GM21381 (cell line): ENCODE measurements at regions not wholly inside any gene's neighbourhood (a gene's known extent, or its start where the extent isn't known, plus 50 kb on each side); places are given as distances from the start of the nearest gene placed in this dataset.
"Not testable (repeated sequence)": the region's sequence is repeated elsewhere in the genome, so short reads cannot be mapped to it uniquely, and the experiment has no call there.

Experiments used
- ATAC-seq: cut with Tn5 transposase; IDR thresholded peaks from one replicate; pipeline ENCODE4 v1.9.1; 2021; ENCODE audit warnings: mild to moderate bottlenecking, moderate library complexity; ENCODE audit not compliant: unreplicated experiment

DNA sequence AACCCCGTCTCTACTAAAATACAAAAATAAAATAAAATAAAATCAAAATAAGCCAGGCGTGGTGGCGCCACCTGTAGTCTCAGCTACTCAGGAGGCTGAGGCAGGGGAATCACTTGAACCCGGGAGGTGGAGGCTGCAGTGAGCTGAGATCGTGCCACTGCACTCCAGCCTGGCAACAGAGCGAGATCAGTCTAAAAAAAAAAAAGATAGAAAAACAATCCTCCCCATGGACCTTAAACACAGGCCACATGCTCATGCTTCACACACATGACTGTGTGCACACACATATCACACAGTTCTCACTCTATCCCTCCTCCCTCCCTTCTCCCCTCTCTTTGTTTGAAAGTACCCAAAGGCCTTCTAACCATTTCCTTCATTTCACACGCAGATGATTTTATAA lies 667.6 kb downstream of the UQCRFS1 start:
- ATAC-seq: not testable (repeated sequence)

DNA sequence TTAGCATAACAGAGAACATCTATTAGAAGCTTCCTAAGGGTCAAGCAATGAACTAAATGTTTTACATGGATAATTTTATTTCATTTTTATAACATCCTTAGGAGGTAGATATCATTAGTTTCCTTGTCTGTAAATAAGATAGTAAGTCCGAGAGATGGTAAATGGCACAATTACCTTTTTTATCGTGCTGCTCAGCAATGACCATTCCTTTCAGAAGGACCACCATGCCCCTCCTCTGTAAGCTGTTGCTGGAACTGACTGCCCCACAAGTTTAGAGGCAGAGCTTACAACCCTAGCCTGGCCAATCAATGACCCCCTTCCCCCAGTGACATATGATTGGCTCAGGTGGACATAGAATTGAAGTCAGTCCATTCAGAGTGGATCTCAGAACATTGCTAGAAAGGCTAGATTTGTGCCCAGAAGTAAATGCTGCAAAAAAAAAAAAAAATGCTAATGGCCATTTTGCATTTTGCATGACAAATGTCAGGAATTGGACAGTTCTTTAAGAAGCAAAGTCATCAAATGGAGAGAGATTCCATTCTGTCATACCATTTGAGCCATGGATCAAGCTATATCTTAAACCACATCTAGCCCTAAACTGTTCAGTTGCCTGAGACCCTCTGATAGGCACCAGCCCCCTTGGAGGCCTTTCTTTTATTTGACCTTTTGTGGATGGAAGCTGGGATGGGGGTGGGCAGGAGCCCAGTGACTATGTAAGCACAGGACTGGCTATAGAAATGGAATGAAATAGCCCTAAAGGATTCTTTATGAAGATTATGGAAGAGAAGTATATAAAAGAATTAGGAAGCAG lies 668.3 kb downstream of the UQCRFS1 start:
- no peak for ATAC-seq

GRCh38 chr19:28543244-28543776 lies 669.6 kb downstream of the UQCRFS1 start:
- ATAC-seq: no peak

DNA sequence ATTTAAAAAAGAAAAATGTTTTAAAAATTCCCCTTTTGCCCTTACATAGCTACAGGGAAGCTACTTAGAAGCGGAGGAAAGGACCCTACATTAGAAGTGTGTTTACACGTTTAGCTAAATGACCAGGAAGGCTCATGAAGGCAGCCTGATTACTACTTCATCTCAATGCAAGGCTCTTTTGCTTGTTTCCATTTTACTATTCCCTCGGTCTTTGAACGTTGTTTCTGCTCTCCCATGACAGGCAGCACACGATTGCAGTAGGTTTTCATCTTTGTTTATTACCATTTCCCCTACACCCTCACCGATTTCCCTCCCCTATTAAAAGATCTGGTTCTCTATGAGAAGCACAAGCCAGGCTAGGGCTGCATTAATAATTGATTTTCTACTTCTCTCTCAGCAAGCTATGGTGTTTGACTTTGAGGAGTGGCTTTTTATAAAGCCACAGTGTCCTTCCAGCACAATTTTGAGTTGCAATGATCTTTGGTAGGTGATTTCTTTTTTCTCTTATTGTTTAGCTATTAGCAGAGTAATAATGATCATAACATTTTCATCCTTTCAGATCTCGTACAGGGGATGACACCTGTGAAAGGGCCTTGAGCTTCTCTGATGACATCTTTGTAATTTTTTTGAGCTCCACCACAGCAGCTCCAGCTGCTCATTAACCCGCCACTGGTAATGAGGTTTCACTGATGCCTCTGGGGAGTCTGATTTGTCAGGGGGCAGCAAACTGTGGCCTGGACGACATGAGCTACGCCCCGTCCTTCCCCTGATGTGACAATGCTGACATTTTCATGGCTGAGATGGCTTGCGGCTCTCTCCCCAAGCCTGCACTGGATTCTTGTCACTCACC lies 670.3 kb downstream of the UQCRFS1 start:
- ATAC-seq: no peak

- no peak for ATAC-seq
These were observed 671.2 kb downstream of the UQCRFS1 start for GRCh38 chr19:28541602-28542393.

DNA sequence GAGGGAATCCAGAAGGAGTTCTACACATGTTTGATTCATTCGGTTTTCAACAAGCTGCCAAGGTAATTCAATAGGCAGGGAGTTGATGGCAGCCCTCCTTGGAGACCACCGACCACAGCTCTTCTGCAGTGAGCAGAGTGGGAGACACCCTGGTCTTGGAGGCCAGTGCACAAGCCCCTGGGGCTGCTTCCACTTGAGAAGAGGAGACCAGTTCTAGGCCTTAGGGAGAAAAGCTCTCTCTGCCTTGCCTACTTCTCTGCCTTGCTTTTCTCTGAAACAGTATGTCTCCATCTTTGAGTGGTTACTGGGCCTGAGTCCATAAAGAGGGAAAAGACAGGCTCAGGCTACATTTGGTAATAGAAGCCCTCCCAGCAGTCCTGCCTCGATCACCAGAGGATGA lies 671.9 kb downstream of the UQCRFS1 start:
- no peak for ATAC-seq

DNA sequence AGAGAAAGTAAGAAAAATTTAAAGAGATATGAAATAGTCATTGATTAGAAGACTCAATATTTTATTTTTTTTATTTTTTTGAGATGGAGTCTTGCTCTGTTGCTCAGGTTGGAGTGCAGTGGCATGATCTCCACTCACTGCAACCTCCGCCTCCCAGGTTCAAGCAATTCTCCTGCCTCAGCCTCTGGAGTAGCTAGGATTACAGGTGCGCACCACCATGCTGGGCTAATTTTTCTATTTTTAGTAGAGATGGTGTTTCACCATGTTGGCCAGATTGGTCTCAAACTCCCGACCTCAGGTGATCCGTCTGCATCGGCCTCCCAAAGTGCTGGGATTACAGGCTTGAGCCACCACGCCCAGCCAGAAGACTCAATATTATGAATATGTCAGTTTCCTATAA lies 672.6 kb downstream of the UQCRFS1 start:
- not testable (repeated sequence) for ATAC-seq

DNA sequence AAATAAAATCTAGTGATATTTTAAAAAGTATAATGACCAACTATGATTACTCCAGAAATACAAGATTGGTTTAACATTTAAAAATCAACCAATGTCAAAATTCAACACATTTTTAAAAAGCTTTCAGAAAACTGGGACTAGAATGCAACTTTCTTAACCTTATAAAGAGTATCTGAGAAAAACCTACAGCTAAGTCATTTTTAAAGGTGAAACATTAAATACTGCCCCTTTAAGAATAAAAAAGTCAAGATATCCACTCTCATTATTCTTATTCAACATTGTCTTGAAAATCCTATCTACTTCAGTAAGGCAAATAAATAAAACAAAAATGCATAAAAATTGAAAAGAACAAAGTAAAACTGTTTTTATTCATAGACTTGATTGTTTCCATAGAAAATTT lies 673.2 kb downstream of the UQCRFS1 start:
- ATAC-seq: no peak

DNA sequence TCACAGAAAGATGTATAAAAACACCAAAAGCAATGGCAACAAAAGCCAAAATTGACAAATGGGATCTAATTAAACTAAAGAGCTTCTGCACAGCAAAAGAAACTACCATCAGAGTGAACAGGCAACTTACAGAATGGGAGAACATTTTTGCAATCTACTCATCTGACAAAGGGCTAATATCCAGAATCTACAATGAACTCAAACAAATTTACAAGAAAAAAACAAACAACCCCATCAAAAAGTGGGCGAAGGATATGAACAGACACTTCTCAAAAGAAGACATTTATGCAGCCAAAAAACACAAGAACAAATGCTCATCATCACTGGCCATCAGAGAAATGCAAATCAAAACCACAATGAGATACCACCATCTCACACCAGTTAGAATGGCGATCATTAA lies 674.4 kb downstream of the UQCRFS1 start:
- ATAC-seq: not testable (repeated sequence)

GRCh38 chr19:28537896-28538295 lies 675.1 kb downstream of the UQCRFS1 start:
- no peak for ATAC-seq

- ATAC-seq: no peak
These were observed 675.9 kb downstream of the UQCRFS1 start for GRCh38 chr19:28537079-28537478.

- ATAC-seq: no peak
These were observed 677.6 kb downstream of the UQCRFS1 start for GRCh38 chr19:28535352-28535775.

- no peak for ATAC-seq
These were observed 678.1 kb downstream of the UQCRFS1 start for GRCh38 chr19:28534766-28535351.

DNA sequence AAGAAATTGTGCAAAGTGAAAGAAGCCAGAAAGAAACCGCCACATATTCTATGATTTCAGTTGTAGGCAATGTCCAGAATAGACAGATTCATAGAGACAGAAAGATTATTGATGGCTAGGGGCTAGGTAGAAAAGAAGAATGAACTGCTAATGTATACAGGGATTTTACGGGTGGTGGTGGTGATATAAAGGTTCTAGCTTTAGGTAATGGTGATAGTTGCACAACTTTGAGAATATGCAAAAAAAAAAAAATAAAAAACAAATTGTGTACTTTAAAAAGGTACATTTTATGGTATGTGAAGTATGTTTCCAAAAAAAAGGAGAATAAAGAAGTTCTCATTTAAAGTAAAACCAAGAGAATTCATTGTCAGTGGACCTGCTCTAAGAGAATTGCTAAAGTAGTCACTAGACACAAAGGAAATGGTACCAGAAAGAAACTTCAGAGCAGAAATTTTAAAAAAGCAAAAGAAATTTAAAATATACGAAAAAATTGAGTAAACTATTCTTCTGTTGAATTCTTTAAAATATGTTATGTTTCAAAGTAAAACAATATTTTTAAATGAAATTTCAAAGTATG lies 680.1 kb downstream of the UQCRFS1 start:
- ATAC-seq: no peak

- no peak for ATAC-seq
These were observed 681.0 kb downstream of the UQCRFS1 start for GRCh38 chr19:28531979-28532378.

DNA sequence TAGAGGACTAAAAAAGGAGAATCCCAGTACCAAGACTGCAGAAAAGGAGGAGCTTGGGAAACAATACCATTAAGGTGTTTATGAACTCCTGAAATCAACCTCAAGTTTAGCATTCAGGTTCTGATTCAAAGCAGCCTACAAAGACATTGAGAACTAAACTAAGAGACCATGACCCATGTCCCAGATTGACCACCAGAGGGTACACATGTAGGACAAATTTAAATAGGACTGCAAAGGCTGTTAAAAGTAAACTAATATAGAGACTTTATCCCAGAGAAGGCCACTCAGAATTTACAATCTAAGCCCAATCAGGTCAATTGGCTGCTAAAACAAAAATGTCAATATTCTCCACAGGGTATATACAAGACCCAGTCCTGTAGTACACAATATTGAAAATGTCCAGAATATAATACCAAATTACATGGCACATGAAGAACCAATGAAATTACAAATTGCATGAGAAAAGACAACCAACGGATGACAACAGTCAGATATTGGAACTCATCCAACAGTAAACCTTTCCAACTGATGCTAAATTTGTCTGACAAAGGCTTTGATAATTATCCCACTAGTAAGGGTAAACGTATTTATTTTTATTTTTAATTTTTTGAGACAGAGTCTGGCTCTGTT lies 682.4 kb downstream of the UQCRFS1 start:
- no peak for ATAC-seq

GRCh38 chr19:28526038-28526437 lies 686.9 kb downstream of the UQCRFS1 start:
- ATAC-seq: no peak

- ATAC-seq: no peak
These were observed 689.3 kb downstream of the UQCRFS1 start for GRCh38 chr19:28523619-28524018.

GRCh38 chr19:28522545-28522922 lies 690.4 kb downstream of the UQCRFS1 start:
- ATAC-seq: no peak
